Tibial nerve (tissue), 4 donors: ENCODE measurements at regions not wholly inside any gene's neighbourhood (a gene's known extent, or its start where the extent isn't known, plus 50 kb on each side); places are given as distances from the start of the nearest gene placed in this dataset.

Experiments
- DNase-seq, 2 donors: peaks; one replicate each; pipeline ENCODE4 v3.0.0-alpha.2; 2019; ENCODE audit warnings: low spot score in 2 of 2
- H3K27ac ChIP-seq, 4 donors: fragments of 200-600 bp; sonication (generic) in 3 of 4; one replicate each; pipeline ENCODE4 v1.5.1; 2017 to 2019; ENCODE audit warnings: mild to moderate bottlenecking in 1 of 4
- H3K27me3 ChIP-seq, 2 donors: fragments of 200-600 bp; sonication (generic) in 1 of 2; one replicate each; pipeline versions ENCODE4 v1.5.1 to v1.6.0; 2017 to 2019
- H3K36me3 ChIP-seq, 3 donors: fragments of 200-600 bp; sonication (generic); one replicate each; pipeline ENCODE4 v1.5.1; 2018 to 2019
- H3K4me1 ChIP-seq, 4 donors: fragments of 200-600 bp; sonication (generic) in 3 of 4; one replicate each; pipeline ENCODE4 v1.5.1; 2017 to 2019
- H3K4me3 ChIP-seq, 4 donors: fragments of 200-600 bp; sonication (generic) in 3 of 4; one replicate each; pipeline ENCODE4 v1.5.1; 2017 to 2019; ENCODE audit warnings: mild to moderate bottlenecking in 1 of 4, moderate library complexity in 1 of 4
- H3K9me3 ChIP-seq, 4 donors: fragments of 200-600 bp; sonication (generic) in 3 of 4; one replicate each; pipeline ENCODE4 v1.5.1; 2017 to 2019
- CTCF ChIP-seq, 5 experiments: fragments of 200-600 bp in 3 of 5; fragments of 450-650 bp in 2 of 5; sonication (generic) in 3 of 5; IDR thresholded peaks; one replicate each; pipeline ENCODE4 v1.5.1; 2016 to 2019; ENCODE audit warnings: antibody characterized with exemption in 5 of 5, mild to moderate bottlenecking in 3 of 5, moderate library complexity in 2 of 5
- EP300 ChIP-seq, 2 donors: sonication (generic); formaldehyde crosslinking; IDR thresholded peaks; one replicate each; pipeline ENCODE4 v1.6.1; 2017; ENCODE audit warnings: antibody characterized with exemption in 2 of 2, mild to moderate bottlenecking in 1 of 2
- POLR2A ChIP-seq, 2 donors: fragments of 450-650 bp; IDR thresholded peaks; one replicate each; pipeline ENCODE4 v1.6.1; 2017; ENCODE audit warnings: antibody characterized with exemption in 2 of 2, mild to moderate bottlenecking in 2 of 2, moderate library complexity in 2 of 2
- WGBS, 2 donors: methylation state at CpG; one replicate each; pipeline ENCODE4 v1.1.5; 2018; 5-methylcytosine and 5-hydroxymethylcytosine counted together

DNA sequence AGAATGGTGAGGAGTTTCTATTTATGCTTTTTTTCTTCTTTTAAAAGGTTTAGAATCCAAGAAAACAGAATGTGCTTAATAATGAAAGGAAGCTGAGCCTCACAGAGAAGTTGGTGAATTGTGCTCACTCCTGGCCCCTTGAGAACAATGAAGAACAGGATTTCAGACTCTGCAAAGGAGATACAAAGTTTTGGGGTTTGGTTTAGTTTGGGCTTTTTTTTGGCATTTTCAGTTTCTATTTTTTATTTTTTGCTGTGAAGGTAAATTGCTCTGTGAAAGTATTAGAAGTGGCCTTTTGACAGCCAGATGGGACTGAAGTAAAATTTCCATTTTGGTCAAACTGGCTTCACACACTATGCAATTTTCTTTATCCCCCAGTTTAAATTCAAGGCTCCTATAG, 247.3 kb upstream of the GYPC start:
- no peaks in the 10 kb centered on the region for H3K4me1 ChIP-seq
- TF ChIP-seq CTCF (IDR thresholded peaks at IDR 0.05) (no peak), EP300 (IDR thresholded peaks at IDR 0.05) (no peak), POLR2A (IDR thresholded peaks at IDR 0.05) (no peak)
- H3K9me3 ChIP-seq, result no peaks in the 10 kb centered on the region
- DNase-seq, result no peak
- no peak overlapping the region for H3K4me3 ChIP-seq
- H3K27ac ChIP-seq, result no peak overlapping the region
- no peaks in the 10 kb centered on the region for H3K27me3 ChIP-seq
- H3K36me3 ChIP-seq, result no peaks in the 10 kb centered on the region

GRCh38 chr2:126409850-126410249, 246.1 kb upstream of the GYPC start:
- no peak for DNase-seq
- no peaks in the 10 kb centered on the region for H3K4me1 ChIP-seq
- no peak overlapping the region for H3K27ac ChIP-seq
- H3K9me3 ChIP-seq, result no peaks in the 10 kb centered on the region
- no peaks in the 10 kb centered on the region for H3K36me3 ChIP-seq
- no peak overlapping the region for H3K4me3 ChIP-seq
- WGBS, 2 donors, result 62% methylated on average over 3 of the region's 3 CpGs
- H3K27me3 ChIP-seq, result no peaks in the 10 kb centered on the region
- TF ChIP-seq CTCF (IDR thresholded peaks at IDR 0.05) (no peak), EP300 (IDR thresholded peaks at IDR 0.05) (no peak), POLR2A (IDR thresholded peaks at IDR 0.05) (no peak)

- Histone ChIP-seq H3K36me3 (no peaks in the 10 kb centered on the region), H3K4me1 (no peaks in the 10 kb centered on the region), H3K27me3 (no peaks in the 10 kb centered on the region), H3K4me3 (no peak overlapping the region), H3K9me3 (peaks cover 0 to 8% (median 2%) of the 10 kb centered on the region in 4 donors), H3K27ac (no peak overlapping the region)
- TF ChIP-seq EP300 (IDR thresholded peaks at IDR 0.05) (no peak), POLR2A (IDR thresholded peaks at IDR 0.05) (no peak), CTCF (IDR thresholded peaks at IDR 0.05) (no peak)
- WGBS, 2 donors, result 79 to 87% methylated on average over 4 of the region's 4 CpGs
- DNase-seq, result no peak
Measured at GRCh38 chr2:126413079-126413478, 242.9 kb upstream of the GYPC start.

GRCh38 chr2:126419403-126419802, 236.6 kb upstream of the GYPC start:
- DNase-seq, result no peak
- Histone ChIP-seq H3K36me3 (no peaks in the 10 kb centered on the region), H3K27me3 (no peaks in the 10 kb centered on the region), H3K4me1 (no peaks in the 10 kb centered on the region), H3K27ac (no peak overlapping the region), H3K4me3 (no peak overlapping the region), H3K9me3 (peaks cover 0 to 43% (median 9%) of the 10 kb centered on the region in 4 donors)
- no peak for TF ChIP-seq POLR2A (IDR thresholded peaks at IDR 0.05)
- TF ChIP-seq EP300 (IDR thresholded peaks at IDR 0.05), result no peak
- no peak for TF ChIP-seq CTCF (IDR thresholded peaks at IDR 0.05)

GRCh38 chr2:126425943-126426342, 230.0 kb upstream of the GYPC start:
- Histone ChIP-seq H3K36me3 (no peaks in the 10 kb centered on the region), H3K27ac (no peak overlapping the region), H3K4me1 (no peaks in the 10 kb centered on the region), H3K27me3 (no peaks in the 10 kb centered on the region), H3K4me3 (no peak overlapping the region), H3K9me3 (peaks cover 0 to 6% (median 0%) of the 10 kb centered on the region in 4 donors)
- DNase-seq, result no peak
- TF ChIP-seq POLR2A (IDR thresholded peaks at IDR 0.05), result no peak
- no peak for TF ChIP-seq CTCF (IDR thresholded peaks at IDR 0.05)
- no peak for TF ChIP-seq EP300 (IDR thresholded peaks at IDR 0.05)
- 82% methylated on average over 1 of the region's 1 CpG for WGBS, 2 donors
